NOMO-1 treated with dmso at 0.1 percent for 144 hours (cell line): ENCODE measurements at regions not wholly inside any gene's neighbourhood (a gene's known extent, or its start where the extent isn't known, plus 50 kb on each side); places are given as distances from the start of the nearest gene placed in this dataset.
A peak's percentile ranks its signal among the peaks of the same experiment; 100 is the strongest.
"Not testable (repeated sequence)": the region's sequence is repeated elsewhere in the genome, so short reads cannot be mapped to it uniquely, and the experiment has no call there.

Experiments used
- DNase-seq: peaks from one replicate; lab custom pipeline; 2025; ENCODE audit not compliant: unreplicated experiment; lab: John Stamatoyannopoulos, UW

- no peak for DNase-seq
Observed at GRCh38 chr1:166384948-166385347, 218.1 kb upstream of the FAM78B start.

GRCh38 chr1:166390366-166391033 lies 223.7 kb upstream of the FAM78B start:
- no peak for DNase-seq

GRCh38 chr1:166391279-166392066 lies 224.7 kb upstream of the FAM78B start:
- no peak for DNase-seq

- DNase-seq, result no peak
Observed at GRCh38 chr1:166395729-166396128, 228.9 kb upstream of the FAM78B start.

GRCh38 chr1:166409253-166410082 lies 242.7 kb upstream of the FAM78B start:
- not testable (repeated sequence) for DNase-seq

- DNase-seq, result no peak
Observed at GRCh38 chr1:166410083-166410385, 243.2 kb upstream of the FAM78B start.

GRCh38 chr1:166416831-166417230 lies 250.0 kb upstream of the FAM78B start:
- DNase-seq, result not testable (repeated sequence)

GRCh38 chr1:166418344-166418933 lies 251.6 kb upstream of the FAM78B start:
- DNase-seq, result no peak

- not testable (repeated sequence) for DNase-seq
Observed at GRCh38 chr1:166422586-166422985, 255.8 kb upstream of the FAM78B start.

- peak; percentile 30 for DNase-seq
Observed at GRCh38 chr1:166432655-166433054, 265.9 kb upstream of the FAM78B start.

- not testable (repeated sequence) for DNase-seq
Observed at GRCh38 chr1:166433404-166434304, 266.9 kb upstream of the FAM78B start.

- DNase-seq, result no peak
Observed at GRCh38 chr1:166457700-166458099, 290.9 kb upstream of the FAM78B start.

- DNase-seq, result no peak
Observed at GRCh38 chr1:166464333-166464732, 297.5 kb upstream of the FAM78B start.

- no peak for DNase-seq
Observed at GRCh38 chr1:166470014-166470413, 303.2 kb upstream of the FAM78B start.

GRCh38 chr1:166470441-166470840 lies 303.6 kb upstream of the FAM78B start:
- DNase-seq, result no peak

GRCh38 chr1:166471359-166471758 lies 304.6 kb upstream of the FAM78B start:
- no peak for DNase-seq

- no peak for DNase-seq
Observed at GRCh38 chr1:166479052-166479631, 312.3 kb upstream of the FAM78B start.

- DNase-seq, result no peak
Observed at GRCh38 chr1:166484471-166484870, 317.7 kb upstream of the FAM78B start.

- no peak for DNase-seq
Observed at GRCh38 chr1:166484871-166485270, 318.1 kb upstream of the FAM78B start.

GRCh38 chr1:166485620-166486019 lies 318.8 kb upstream of the FAM78B start:
- no peak for DNase-seq
